ENCODE measurements at regions not wholly inside any gene's neighbourhood (a gene's known extent, or its start where the extent isn't known, plus 50 kb on each side); places are given as distances from the start of the nearest gene placed in this dataset.

- WGBS, 3 donors, result 83 to 95% (median 85%) methylated on average over 1 of the region's 1 CpG
- Histone ChIP-seq H3K36me3 (no peaks in the 10 kb centered on the region), H3K4me3 (no peak overlapping the region), H3K27me3 (no peaks in the 10 kb centered on the region), H3K9me3 (no peaks in the 10 kb centered on the region), H3K4me1 (ENCODE audit: insufficient read depth) (no peaks in the 10 kb centered on the region), H3K27ac (no peak overlapping the region)
- intact Hi-C loops (cut with DNase I), result no loop called here
- no peak for DNase-seq
- no peak for TF ChIP-seq EP300 (IDR thresholded peaks at IDR 0.05)
- TF ChIP-seq CTCF (IDR thresholded peaks at IDR 0.05), result no peak
- TF ChIP-seq POLR2A (IDR thresholded peaks at IDR 0.05), result no peak
These were observed 230.5 kb downstream of the TTC32 start for GRCh38 chr2:19671311-19671710.

- no peak for DNase-seq
- TF ChIP-seq EP300 (IDR thresholded peaks at IDR 0.05) (no peak), POLR2A (IDR thresholded peaks at IDR 0.05) (no peak), CTCF (IDR thresholded peaks at IDR 0.05) (no peak)
- Histone ChIP-seq H3K9me3 (no peaks in the 10 kb centered on the region), H3K4me1 (ENCODE audit: insufficient read depth) (no peaks in the 10 kb centered on the region), H3K4me3 (no peak overlapping the region), H3K27ac (no peak overlapping the region), H3K27me3 (no peaks in the 10 kb centered on the region), H3K36me3 (no peaks in the 10 kb centered on the region)
- WGBS, 3 donors, result 72 to 86% (median 82%) methylated on average over 2 of the region's 2 CpGs
- intact Hi-C loops (cut with DNase I), result no loop called here
These were observed 231.5 kb downstream of the TTC32 start for GRCh38 chr2:19670303-19670702.

- WGBS, 3 donors, result 81 to 84% (median 82%) methylated on average over 9 of the region's 9 CpGs
- H3K4me3 ChIP-seq, result no peak overlapping the region
- DNase-seq, result no peak
- intact Hi-C loops (cut with DNase I), result no loop called here
- TF ChIP-seq POLR2A (IDR thresholded peaks at IDR 0.05) (no peak), CTCF (IDR thresholded peaks at IDR 0.05) (no peak), EP300 (IDR thresholded peaks at IDR 0.05) (no peak)
- no peaks in the 10 kb centered on the region for H3K27me3 ChIP-seq
- H3K4me1 ChIP-seq (ENCODE audit: insufficient read depth), result no peaks in the 10 kb centered on the region
- H3K27ac ChIP-seq, result no peak overlapping the region
- H3K9me3 ChIP-seq, result no peaks in the 10 kb centered on the region
- H3K36me3 ChIP-seq, result no peaks in the 10 kb centered on the region
These were observed 232.2 kb downstream of the TTC32 start for GRCh38 chr2:19669559-19669958.

- no peaks in the 10 kb centered on the region for H3K4me1 ChIP-seq (ENCODE audit: insufficient read depth)
- no peak for TF ChIP-seq CTCF (IDR thresholded peaks at IDR 0.05)
- no peak for TF ChIP-seq POLR2A (IDR thresholded peaks at IDR 0.05)
- no peak for TF ChIP-seq EP300 (IDR thresholded peaks at IDR 0.05)
- H3K9me3 ChIP-seq, result no peaks in the 10 kb centered on the region
- H3K27me3 ChIP-seq, result no peaks in the 10 kb centered on the region
- H3K4me3 ChIP-seq, result no peak overlapping the region
- H3K27ac ChIP-seq, result no peak overlapping the region
- WGBS, 3 donors, result 76 to 94% (median 86%) methylated on average over 7 of the region's 7 CpGs
- DNase-seq, result no peak
- intact Hi-C loops (cut with DNase I), result no loop called here
- no peaks in the 10 kb centered on the region for H3K36me3 ChIP-seq
These were observed 232.7 kb downstream of the TTC32 start for GRCh38 chr2:19669126-19669525.

- Histone ChIP-seq H3K4me1 (ENCODE audit: insufficient read depth) (no peaks in the 10 kb centered on the region), H3K36me3 (no peaks in the 10 kb centered on the region), H3K4me3 (no peak overlapping the region), H3K9me3 (no peaks in the 10 kb centered on the region), H3K27ac (no peak overlapping the region), H3K27me3 (no peaks in the 10 kb centered on the region)
- no peak for DNase-seq
- intact Hi-C loops (cut with DNase I), result no loop called here
- TF ChIP-seq EP300 (IDR thresholded peaks at IDR 0.05) (no peak), POLR2A (IDR thresholded peaks at IDR 0.05) (no peak), CTCF (IDR thresholded peaks at IDR 0.05) (no peak)
- 46 to 53% (median 51%) methylated on average over 8 of the region's 8 CpGs for WGBS, 3 donors
These were observed 234.2 kb downstream of the TTC32 start for GRCh38 chr2:19667536-19667949.
